ENCODE measurements at regions not wholly inside any gene's neighbourhood (a gene's known extent, or its start where the extent isn't known, plus 50 kb on each side); places are given as distances from the start of the nearest gene placed in this dataset.

GRCh38 chr16:79456036-79456435 is 144.5 kb downstream of the MAF start:
- TF ChIP-seq, protein P1, sequence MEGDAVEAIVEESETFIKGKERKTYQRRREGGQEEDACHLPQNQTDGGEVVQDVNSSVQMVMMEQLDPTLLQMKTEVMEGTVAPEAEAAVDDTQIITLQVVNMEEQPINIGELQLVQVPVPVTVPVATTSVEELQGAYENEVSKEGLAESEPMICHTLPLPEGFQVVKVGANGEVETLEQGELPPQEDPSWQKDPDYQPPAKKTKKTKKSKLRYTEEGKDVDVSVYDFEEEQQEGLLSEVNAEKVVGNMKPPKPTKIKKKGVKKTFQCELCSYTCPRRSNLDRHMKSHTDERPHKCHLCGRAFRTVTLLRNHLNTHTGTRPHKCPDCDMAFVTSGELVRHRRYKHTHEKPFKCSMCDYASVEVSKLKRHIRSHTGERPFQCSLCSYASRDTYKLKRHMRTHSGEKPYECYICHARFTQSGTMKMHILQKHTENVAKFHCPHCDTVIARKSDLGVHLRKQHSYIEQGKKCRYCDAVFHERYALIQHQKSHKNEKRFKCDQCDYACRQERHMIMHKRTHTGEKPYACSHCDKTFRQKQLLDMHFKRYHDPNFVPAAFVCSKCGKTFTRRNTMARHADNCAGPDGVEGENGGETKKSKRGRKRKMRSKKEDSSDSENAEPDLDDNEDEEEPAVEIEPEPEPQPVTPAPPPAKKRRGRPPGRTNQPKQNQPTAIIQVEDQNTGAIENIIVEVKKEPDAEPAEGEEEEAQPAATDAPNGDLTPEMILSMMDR (IDR thresholded peaks at IDR 0.05), result no peak
- DNase-seq (ENCODE audit: low spot score) (no peak), ATAC-seq (ENCODE audit: low FRiP score) (no peak)

- ATAC-seq (ENCODE audit: low FRiP score), result no peak
- DNase-seq (ENCODE audit: low spot score), result no peak
- TF ChIP-seq, protein P1 (IDR thresholded peaks at IDR 0.05), result no peak
These were observed 147.9 kb downstream of the MAF start for GRCh38 chr16:79452671-79453070.

DNA sequence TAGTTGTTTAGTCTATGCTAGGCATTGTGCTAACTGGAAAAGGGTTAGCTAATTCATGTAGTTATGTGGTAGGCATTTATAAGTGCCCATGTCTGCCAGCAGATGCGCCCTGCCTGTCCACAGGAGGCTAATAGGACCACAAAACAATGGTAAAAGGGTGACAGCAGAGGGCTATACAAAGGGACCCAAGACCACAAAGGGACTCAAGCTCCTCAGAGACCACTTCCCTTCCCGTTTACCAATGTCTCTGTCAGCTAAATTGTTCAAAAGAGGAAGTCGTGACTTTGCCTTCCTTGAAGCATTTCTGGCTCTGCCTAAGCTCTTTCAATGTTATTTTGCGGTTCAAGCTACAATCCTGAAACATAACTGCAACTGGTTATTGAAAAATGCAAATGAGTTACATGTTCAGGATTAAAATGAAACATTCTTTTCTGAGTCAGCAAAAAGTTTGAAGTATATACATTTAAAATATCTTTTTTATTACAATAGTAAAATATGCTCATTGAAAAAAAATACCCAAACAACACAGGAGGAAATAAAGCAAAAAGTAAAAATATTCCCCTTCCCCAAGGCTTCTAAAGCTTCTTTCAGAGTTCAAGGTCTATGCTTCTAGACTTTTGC is 149.2 kb downstream of the MAF start:
- no peak for ATAC-seq (ENCODE audit: low FRiP score)
- no peak for DNase-seq (ENCODE audit: low spot score)
- TF ChIP-seq, protein P1 (IDR thresholded peaks at IDR 0.05), result no peak

DNA sequence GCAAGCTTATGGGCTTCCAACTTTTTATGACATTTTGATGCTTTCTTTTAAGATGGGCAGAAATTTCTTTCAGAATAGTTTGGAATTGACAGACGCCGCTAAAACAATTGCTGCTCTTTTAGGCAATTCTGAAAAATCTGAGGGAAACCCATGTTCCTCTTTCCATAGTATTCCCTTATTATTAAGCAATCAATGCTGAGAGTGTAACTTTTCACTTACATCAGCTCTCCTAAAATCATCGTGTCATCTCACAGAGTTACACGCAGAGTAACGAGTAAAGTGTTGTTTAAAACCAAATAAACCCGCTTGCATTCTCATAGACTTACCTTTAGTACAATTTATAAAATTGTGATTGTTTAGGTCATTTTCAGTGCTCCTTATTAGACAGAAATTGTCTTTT is 150.6 kb downstream of the MAF start:
- DNase-seq (ENCODE audit: low spot score), result no peak
- TF ChIP-seq, protein P1 (IDR thresholded peaks at IDR 0.05), result no peak
- no peak for ATAC-seq (ENCODE audit: low FRiP score)

- ATAC-seq (ENCODE audit: low FRiP score) (no peak), DNase-seq (ENCODE audit: low spot score) (no peak)
- TF ChIP-seq, protein P1 (IDR thresholded peaks at IDR 0.05), result no peak
These were observed 151.3 kb downstream of the MAF start for GRCh38 chr16:79449067-79449769.

GRCh38 chr16:79444572-79444971 is 156.0 kb downstream of the MAF start:
- DNase-seq (ENCODE audit: low spot score) (no peak), ATAC-seq (ENCODE audit: low FRiP score) (no peak)
- TF ChIP-seq, protein P1 (IDR thresholded peaks at IDR 0.05), result no peak

DNA sequence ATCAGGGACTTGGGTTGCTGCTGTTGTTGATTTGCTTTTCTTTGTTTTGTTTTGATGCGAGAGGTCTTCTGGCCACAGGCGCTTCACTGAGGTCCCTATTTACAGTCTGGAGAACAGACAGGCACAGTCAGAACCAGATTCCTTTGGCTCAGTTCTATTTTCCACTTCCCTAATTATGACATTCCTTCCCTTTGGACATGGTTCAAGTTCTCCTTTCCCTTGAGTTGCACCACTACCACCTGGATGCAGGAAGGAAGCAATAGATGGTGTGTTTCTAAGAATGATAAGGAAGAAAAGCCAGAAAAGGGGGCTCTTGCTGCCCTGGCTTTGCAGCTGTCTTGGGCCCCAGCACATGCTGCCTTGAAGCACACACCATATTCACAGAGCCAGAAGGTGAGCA is 160.6 kb downstream of the MAF start:
- ATAC-seq (ENCODE audit: low FRiP score), result no peak
- TF ChIP-seq, protein P1 (IDR thresholded peaks at IDR 0.05), result no peak
- no peak for DNase-seq (ENCODE audit: low spot score)
